SIG-M5 treated with dmso at 0.1 percent for 504 hours (cell line): ENCODE measurements at regions not wholly inside any gene's neighbourhood (a gene's known extent, or its start where the extent isn't known, plus 50 kb on each side); places are given as distances from the start of the nearest gene placed in this dataset.

Experiments used
- DNase-seq: peaks from one replicate; lab custom pipeline; 2025; ENCODE audit not compliant: unreplicated experiment; lab: John Stamatoyannopoulos, UW

DNA sequence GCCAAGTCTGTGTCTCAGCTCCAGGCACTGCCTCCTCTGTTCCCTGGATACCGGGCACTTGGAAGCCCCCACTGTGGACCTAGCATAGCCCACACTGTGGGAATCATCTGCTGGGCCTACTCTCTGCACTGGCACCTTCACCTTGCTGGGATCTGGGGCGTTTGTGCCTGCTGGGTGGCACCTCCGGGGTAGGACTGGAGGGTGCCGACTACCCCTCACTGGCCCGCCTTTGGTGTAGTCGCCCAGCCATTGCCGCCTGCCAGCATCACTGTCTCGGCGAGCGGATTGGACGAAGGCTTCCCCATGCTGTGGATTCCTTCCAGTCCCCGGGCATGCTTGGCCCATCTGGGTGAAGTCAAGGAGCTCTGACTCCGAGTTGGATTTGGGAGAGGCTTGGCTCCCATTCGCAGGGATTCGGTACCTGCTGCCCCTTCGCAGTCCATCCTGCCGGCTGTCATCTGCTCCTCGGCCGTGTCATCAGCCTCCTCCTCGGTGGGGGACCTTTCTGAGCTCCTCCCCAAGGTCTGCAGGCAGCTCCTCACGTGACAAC is 180.6 kb upstream of the HDAC4 start:
- no peak for DNase-seq

DNA sequence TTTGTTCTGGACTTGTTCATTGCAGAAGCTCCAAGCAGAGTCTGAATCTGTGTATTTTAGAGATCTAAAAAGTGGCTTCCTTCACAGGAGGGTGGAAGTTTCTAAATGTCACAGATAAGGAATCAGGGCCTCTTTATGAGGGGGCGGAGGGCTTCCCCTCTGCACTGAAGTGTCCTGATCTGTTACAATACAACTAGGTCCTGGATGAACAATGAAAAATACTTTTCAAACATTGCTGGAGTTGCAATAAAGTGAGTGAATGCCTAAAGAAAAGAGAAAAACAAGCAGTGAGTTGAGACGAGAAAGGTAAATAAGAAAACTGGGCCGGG is 179.3 kb upstream of the HDAC4 start:
- DNase-seq = no peak

DNA sequence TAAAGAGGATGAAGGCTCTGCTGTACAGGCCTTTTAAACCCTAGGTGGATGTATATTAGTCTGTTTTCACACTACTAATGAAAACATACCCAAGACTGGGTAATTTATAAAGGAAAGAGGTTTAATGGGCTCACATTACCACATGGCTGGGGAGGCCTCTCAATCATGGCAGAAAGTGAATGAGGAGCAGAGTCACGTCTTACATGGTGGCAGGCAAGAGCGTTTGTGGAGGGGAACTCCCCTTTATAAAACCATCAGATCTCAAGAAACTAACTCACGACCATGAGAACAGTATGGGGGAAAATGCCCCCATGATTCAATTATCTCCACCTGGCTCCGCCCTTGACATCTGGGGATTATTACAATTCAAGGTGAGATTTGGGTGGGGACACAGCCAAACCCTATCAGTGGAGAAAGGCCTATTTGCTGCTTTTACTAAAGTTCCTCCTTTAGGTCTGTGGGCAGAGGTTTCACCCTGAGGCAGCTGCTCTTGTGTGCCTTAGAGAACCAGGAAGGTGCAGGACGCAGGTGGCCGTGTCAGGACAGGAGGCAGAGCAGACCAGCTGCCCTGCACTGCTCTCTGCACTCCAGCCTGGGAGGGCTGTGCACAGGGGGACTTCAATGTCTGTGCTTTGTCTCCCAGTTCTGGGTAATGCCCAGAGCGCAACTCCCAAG is 178.8 kb upstream of the HDAC4 start:
- DNase-seq = no peak

DNA sequence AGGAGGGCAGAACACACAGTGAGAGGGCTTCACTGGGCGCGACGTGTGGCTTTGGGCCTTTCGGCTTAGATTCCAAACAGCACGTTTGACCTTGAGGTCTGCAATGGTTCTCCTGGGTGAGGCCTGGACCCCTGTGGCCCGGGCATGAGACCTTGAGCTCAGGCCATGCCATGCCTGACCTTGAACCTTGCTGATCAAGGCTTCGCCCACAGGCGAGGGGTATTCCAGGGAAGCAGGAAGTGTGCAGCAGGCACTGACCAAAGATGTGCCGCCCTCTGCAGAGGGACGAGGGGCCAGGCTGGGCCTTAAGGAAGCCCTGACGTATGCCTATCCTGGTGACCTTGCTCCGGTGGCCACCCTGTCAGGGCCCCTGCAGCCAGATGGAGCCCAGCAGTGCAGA is 178.3 kb upstream of the HDAC4 start:
- DNase-seq = no peak

DNA sequence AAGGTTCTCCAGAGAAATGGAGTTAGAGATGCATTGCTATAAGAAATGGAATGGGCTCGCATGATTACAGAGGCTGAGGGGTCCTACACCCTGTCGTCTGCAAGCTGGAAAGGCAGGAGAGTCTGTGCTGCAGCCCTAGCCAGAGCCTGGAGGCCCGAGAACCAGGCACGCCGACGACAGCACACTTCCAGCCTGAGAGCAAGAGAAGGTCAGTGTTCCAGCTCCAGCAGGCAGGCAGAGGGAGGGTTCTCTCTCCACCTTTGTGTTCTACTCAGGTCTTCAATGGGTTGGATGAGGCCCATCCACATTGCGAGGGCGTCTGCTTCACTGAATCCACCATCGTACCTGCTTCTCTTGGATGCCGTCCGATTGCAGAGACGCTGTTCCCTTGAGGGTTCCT is 177.6 kb upstream of the HDAC4 start:
- DNase-seq = no peak

DNA sequence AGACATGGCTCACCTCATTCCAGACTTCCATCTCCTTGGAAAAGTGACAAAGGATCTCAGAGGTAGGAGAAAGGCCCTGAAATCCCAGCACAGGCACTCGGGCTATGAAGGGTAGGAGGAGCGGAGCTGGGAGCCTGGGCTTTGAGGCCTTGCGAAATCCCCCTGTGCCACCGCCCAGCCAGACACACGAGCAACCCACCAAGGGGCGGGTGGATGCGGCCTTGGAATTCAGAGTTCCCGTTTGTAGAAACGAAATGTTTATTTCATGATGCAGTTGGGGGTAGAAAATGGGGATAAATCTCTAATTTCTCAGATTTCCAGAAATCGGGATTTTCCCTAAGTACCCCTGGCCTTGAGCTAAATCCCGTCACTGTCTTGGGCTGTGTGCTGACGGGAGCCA is 177.1 kb upstream of the HDAC4 start:
- DNase-seq = no peak

DNA sequence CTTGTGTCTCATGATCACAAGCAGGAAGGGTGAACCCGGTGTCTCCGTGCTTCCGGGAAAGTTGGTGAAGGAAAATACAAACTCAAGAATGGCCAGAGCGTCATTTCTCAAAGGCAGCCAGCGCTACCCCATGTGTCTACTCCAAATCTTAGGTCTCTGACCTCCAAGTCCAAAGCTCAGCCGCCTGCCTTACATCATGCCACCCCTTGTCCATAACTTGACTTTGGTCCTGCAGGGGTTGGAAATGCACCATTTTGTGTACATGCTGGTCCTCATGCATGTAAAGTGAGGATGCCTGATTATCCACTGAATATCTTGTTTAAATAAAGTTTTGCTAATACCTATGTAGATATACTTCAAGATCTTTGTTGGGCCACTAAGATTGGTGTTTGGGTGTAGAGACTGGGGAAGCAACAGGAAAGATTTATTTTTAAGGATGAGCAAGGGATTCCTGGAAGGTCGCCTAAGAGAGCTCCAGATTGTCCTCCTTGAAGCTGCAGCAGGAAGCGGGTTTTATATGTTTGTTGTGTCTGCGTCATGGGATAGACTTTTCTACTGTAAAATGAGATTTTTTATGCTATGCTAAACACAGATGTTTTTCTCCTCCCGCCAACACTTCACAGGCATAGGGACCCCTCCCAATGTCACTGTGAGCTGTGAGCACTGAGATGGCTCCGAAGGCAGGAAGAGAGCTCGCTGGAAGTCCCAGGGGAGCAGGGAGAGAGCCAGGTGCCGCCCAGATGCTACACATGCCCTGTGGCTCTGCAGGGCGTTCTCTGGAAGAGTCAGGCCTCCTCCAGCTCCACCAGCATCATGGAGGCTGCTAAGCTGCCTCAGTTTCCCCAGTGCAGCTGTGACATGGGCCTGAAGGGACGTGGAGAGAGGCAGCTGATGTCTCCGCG is 176.2 kb upstream of the HDAC4 start:
- no peak for DNase-seq

DNA sequence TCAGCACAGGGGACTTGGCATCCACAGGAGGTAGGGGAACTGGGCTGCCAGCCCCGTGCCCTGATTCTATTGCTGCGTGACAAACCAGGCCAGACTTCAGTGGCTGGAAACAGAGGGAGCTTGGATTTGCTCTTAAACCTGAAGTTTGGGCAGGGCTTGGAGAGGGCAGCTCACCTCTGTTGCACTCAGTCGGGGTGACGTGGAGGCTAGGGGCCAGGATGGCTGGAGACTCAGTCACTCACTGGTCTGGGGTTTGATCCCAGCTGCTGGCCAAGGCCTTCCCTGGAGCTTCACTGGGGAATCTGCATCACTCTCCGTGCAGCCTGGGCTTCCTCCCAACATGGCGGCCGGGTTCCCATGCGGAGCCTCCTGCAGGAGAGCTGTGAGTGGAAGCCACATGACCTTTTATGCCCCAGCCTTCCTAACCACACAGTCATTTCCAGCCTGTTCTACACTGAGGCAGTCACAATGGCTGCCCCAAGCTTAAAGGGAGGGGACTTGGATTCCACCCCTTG is 175.2 kb upstream of the HDAC4 start:
- DNase-seq = no peak

DNA sequence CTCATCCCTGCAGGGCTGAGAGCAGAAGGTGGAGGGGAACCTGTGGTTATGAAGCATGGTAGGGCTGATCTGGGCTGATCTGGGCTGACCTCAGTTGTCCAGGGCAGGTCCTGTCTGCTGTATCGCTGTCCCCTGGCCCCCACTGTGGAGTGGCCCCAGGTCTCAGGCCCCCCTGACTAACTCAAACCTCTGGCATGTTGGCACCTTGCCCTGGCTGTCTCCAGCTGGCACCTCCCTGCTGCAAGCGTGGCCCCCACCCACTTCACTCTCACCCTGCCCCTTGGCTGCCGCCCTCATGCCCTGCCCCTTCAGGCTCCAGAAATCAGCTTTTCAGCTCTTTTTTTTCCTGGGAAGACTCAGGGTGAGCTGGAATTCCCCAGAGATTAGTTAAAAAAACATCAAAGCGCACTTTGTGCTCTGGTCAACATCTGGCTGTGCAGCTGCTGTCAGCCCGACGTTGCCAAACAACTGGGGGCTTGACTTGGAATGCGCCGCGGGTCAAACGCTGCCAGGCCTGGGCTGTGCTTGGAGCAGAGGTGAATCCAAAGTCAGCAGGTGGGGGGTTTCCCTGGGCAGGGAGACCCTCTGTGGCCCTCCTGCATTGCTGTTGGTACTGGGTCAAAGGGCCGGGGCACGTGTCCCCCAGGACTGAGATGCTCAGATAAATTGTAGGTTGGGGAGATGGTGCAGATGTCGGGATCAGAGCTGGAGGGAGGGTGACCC is 173.8 kb upstream of the HDAC4 start:
- DNase-seq = no peak

DNA sequence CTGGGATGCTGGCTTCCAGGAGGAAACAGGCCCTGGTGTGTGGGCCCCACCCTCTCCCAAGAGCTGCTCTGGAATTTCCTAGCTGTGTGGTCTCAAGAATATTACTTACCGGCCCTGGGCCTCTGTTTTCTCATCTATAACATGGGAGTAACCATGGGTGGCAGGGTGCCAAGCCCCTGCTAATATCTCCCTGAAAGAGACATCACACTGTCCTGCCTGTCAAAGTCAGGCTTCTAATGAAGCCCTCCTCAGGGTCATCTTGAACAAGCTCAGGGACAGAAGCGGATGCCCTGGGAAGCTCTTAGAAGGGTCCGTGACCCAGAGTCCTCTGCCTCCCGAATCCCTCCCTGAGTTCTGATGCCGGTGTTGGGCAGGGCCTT is 173.2 kb upstream of the HDAC4 start:
- DNase-seq = no peak

DNA sequence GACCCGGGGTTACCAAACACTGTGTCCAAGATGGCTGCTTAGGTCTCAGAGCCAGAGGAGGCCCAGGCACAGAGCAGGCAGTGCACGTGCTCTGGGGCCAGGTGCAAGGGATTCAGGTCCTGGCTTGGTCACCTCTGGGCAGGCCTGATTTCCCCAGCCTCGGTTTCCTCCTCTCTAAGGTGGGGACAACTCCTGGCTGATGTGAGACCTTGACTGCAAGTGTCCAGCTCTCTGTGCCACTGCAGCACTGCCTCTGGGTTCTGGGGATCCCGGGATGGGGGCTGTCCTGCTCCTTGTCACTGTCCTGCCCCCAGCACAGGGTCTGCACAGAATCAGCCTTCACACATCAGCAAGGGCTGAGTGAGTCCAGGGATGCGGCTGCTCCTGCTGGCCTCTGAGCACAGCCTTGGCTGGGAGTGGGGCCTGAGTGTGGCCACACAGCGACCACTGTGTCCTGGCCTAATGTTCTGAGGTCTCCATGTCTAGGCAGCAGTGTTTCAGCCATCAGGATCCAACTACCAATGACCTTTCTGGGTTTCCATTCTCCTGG is 170.2 kb upstream of the HDAC4 start:
- no peak for DNase-seq

DNA sequence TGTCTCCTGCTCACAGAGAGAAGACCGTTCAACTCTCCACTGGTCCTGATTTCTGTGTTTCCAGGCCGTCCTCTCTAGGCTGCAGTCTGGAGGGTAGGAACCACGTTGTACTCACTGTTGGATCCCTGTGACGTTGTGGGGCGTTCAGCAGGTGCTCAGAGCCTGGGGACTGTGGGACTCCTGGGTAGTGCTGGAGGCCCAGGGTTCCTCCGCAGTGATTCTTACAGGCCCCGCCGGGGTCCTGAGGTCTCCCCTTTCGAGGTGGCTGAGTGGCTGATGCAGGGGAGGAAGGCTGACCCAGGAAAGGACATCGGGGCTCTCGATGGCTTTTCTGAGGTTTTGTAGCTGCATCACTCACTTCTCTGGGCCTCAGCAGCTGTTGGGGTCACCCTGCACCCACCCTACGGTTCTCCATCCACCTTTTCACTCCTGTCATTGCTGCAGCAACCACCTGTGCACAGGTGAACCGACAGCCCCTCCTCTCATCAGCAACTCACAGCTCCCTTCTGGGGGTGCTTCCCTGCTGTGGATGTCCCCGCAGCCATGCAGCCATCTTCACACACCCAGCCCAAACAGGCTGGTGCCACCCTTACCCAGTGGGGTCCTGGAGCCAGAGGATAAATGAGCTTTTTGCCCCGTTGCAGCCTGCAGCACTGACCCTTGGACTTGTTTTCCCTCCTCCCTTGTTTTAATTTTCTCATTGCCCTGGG is 169.6 kb upstream of the HDAC4 start:
- DNase-seq = no peak

DNA sequence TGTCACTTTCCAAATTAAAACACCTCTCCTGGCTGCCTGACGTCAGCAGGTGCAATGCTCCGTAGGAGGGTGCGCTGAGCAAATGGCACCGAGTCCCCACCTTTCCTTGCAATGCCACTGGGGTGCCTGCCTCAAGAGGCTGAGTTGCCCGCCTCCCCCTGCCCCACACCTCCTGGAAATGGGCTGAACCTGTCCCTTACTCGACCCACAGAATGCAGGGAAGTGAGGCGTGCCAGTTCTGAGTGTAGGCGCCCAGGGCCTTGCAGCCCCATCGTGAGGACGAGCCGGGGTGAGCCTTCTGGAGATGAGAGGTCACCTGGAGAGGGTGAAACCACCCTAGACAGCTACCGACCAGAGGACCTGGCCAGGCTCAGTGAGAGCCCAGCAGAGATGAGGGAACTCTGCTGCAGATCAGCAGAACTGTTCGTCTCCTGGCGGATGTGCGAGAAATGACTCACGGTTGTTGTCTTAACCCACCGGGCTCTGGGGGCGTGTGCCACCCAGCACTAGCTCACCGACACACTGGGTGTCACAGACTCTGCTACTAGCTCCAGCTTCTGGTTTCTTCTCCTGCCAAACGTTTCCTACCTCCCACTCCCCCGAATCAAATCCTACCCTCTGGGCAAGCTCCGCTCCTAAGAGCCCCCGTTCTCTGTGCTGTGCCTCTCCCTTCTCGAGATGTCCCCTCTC is 168.7 kb upstream of the HDAC4 start:
- DNase-seq = no peak

DNA sequence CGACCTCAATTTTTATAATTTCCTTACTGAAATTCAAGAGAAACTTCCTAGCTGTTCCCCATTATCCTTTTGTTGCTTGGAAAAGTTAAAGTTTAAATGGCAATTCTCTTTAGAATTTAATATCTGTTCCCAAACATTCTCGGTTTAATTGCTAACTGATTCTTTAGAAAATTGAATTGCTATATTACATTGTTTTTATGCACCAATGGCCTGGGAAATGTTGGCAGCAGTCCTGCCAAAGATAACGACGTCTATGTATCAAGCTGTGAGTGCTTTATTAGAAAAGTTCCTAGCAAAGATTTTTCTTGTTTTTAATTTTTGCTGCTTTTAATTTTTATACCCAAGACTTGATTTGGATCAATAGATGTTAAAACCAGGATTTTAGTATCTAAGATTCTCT is 167.8 kb upstream of the HDAC4 start:
- no peak for DNase-seq

DNA sequence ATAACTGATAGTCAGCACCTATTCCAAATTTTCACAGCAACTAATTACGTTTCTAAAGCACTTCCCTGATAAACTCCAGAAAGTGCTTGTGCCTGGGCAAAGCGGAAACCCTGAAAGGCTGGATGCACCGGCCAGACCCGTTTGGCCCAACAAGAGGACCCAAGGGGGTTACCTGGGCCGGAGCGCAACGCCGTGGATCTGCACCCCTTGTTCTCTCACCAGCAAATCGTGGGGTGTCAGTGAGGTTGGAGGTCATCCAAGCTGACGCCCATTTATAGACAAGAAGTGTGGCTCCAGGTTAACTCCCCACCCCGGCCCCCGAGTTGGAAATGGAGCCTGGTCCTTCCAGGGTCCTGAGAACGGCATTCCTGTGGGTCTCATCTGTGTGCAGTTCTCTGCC is 167.0 kb upstream of the HDAC4 start:
- DNase-seq = no peak

DNA sequence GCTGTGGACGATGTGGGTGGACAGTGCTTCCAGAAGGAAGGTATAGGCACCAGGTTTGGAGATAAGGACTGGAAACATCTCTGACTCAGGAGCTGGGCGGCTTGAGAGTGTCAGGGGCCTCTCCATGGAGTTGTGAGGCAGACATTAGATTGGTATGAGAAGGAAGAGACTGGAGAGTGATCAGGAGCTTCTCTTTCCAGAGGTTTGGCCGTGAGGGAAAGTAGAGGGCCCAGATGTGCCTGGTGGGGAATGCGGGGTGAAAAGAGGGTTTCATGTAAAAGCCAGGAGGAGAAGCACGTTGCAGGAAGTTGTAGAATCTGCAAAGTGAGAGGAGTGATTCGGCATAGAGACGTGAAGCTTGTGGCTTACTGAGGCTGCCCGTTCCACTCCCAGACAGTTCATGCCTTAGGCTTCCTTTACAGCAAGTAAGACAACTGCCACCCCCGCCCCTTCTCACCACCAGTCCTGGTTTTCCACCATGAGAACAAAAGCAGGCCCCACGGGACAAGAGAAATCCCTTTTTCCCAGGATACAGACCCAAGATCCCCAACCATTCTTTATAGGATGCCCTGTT is 166.3 kb upstream of the HDAC4 start:
- no peak for DNase-seq

DNA sequence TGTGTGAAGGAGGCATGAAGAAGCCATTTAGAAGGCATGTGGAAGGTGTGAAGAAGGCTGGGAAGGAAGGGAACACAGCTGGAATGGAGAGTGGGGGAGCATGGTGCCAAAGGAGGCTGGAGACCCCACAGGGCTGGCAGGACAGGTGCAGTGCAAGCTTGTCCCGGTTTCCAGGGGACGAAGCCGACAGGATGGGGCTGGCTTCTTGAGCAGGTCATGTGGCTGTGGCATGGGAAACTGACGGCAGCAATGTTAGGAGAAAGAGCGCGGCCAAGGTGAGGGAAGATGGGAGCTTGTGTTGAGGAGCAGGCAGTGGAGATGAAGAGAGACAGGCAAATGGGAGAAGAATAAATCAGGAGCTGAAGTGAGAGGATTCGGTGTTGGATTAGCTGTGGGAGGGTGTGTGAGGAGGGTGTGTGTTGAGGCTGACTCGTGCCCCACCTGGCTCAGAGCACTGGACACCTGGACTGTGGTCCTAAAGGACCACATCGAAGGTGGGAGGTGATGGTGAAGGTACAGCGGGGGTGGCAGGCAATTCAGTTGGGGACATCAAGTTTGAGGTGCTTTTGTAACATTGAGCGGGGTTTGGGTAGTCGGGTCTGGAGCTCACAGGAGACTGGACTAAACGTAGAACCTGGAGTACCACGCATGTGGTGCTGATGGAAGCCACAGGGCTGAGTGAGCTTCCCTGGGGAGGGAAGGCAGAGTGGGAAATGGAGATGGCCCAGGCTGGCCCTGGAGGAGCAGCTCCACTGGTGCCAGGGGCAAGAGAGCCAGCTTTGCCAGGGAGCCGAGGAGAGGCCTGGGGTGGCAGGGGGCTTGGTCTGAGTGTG is 165.6 kb upstream of the HDAC4 start:
- no peak for DNase-seq

DNA sequence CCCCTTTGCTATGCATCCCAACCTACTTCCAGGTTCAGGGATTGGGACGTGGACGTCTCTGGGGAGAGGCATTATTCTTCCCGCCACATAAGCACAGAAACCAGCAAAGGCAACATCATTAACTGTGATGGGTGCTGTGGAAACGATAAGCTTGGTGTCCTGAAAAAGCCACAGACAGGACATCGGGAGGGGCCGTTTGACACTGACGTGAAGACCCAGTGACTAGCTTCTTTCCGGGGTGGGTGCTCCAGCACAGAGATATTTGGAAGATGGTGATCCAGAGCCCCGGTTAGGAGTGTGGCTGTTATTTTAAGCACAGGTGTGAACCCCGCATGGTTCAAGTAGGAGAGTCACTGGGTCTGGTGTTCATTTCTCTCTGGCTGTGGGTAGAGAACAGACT is 163.8 kb upstream of the HDAC4 start:
- no peak for DNase-seq

DNA sequence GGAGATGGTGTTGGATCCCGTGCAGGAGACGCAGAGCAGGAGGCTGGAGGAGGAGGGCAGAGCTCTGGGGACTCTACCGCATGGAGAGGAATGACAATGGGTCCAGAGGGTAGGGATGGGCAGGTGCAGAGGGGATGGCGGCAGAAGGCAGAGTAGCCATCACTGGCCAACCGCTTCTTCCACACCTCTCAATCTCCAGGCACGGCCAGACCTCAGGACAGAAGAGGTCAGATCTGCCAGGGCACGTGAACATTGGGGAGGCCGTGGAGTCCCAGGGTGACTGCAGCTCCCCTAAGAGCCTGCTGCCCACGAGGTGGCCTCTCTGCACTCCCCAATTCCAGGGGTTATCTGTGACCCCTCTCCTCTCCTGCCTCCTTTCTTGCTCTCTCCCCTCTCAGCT is 162.7 kb upstream of the HDAC4 start:
- DNase-seq = no peak
